Tibial nerve (tissue), 3 donors: ENCODE measurements at regions not wholly inside any gene's neighbourhood (a gene's known extent, or its start where the extent isn't known, plus 50 kb on each side); places are given as distances from the start of the nearest gene placed in this dataset.

Source experiments
- POLR2A ChIP-seq, 2 donors: fragments of 450-650 bp; IDR thresholded peaks; one replicate each; pipeline ENCODE4 v1.6.1; 2017; ENCODE audit warnings: antibody characterized with exemption in 2 of 2, mild to moderate bottlenecking in 2 of 2, moderate library complexity in 2 of 2
- TF ChIP-seq, protein P1 (sequence below), 5 experiments: fragments of 200-600 bp in 3 of 5; fragments of 450-650 bp in 2 of 5; sonication (generic) in 3 of 5; IDR thresholded peaks; one replicate each; pipeline ENCODE4 v1.5.1; 2016 to 2019; ENCODE audit warnings: antibody characterized with exemption in 5 of 5, mild to moderate bottlenecking in 3 of 5, moderate library complexity in 2 of 5

- TF ChIP-seq, protein P1, sequence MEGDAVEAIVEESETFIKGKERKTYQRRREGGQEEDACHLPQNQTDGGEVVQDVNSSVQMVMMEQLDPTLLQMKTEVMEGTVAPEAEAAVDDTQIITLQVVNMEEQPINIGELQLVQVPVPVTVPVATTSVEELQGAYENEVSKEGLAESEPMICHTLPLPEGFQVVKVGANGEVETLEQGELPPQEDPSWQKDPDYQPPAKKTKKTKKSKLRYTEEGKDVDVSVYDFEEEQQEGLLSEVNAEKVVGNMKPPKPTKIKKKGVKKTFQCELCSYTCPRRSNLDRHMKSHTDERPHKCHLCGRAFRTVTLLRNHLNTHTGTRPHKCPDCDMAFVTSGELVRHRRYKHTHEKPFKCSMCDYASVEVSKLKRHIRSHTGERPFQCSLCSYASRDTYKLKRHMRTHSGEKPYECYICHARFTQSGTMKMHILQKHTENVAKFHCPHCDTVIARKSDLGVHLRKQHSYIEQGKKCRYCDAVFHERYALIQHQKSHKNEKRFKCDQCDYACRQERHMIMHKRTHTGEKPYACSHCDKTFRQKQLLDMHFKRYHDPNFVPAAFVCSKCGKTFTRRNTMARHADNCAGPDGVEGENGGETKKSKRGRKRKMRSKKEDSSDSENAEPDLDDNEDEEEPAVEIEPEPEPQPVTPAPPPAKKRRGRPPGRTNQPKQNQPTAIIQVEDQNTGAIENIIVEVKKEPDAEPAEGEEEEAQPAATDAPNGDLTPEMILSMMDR (IDR thresholded peaks at IDR 0.05), result no peak
- TF ChIP-seq POLR2A (IDR thresholded peaks at IDR 0.05), result no peak
Measured at GRCh38 chr14:38137005-38137404, 70.7 kb upstream of the SSTR1 start.
